Left lung (tissue), 4 donors: ENCODE measurements at regions not wholly inside any gene's neighbourhood (a gene's known extent, or its start where the extent isn't known, plus 50 kb on each side); places are given as distances from the start of the nearest gene placed in this dataset.

Experiments
- ATAC-seq: fragments of 200-7000 bp; cut with Tn5 transposase; one replicate; pipeline ENCODE4 v1.9.1; 2020; ENCODE audit warnings: moderate library complexity
- DNase-seq, 4 donors: peaks; one replicate each; pipeline ENCODE4 v3.0.0-alpha.2; 2013 to 2020
- H3K27ac ChIP-seq, 2 donors: fragments of 200-600 bp; sonication (generic) in 1 of 2; one replicate each; pipeline versions ENCODE4 v1.5.0 to v1.8.0; 2020 to 2021
- H3K27me3 ChIP-seq, 2 donors: fragments of 200-600 bp; sonication (generic) in 1 of 2; one replicate each; pipeline versions ENCODE4 v1.5.0 to v1.8.0; 2020 to 2021
- H3K36me3 ChIP-seq, 2 donors: fragments of 200-600 bp; sonication (generic) in 1 of 2; one replicate each; pipeline versions ENCODE4 v1.5.0 to v1.8.0; 2020 to 2021
- H3K4me1 ChIP-seq, 2 donors: fragments of 200-600 bp; one replicate each; pipeline ENCODE4 v1.8.0; 2021
- H3K4me3 ChIP-seq, 2 donors: fragments of 200-600 bp; sonication (generic) in 1 of 2; one replicate each; pipeline versions ENCODE4 v1.5.0 to v1.8.0; 2020 to 2021; ENCODE audit warnings: mild to moderate bottlenecking in 1 of 2
- H3K9me3 ChIP-seq, 2 donors: fragments of 200-600 bp; sonication (generic) in 1 of 2; one replicate each; pipeline versions ENCODE4 v1.5.0 to v1.8.0; 2020 to 2021
- CTCF ChIP-seq, 2 donors: fragments of 200-600 bp; sonication (generic) in 1 of 2; IDR thresholded peaks; one replicate each; pipeline versions ENCODE4 v1.5.0 to v1.8.0; 2021; ENCODE audit warnings: antibody characterized with exemption in 2 of 2
- intact Hi-C, 2 donors: fragments of 100-400 bp; cut with DNase I; formaldehyde crosslinking; loops; one replicate each; pipeline versions ENCODE4 v1.11.2 to v1.14.2; 2022
- donor health status: DM: no; HTN: yes; CAD: no.
- donor health status: DM: no; HTN: no; CAD: no.

GRCh38 chr4:27668001-27668400 lies 807.4 kb downstream of the STIM2 start:
- H3K27me3 ChIP-seq, result no peaks in the 10 kb centered on the region
- H3K4me1 ChIP-seq, result no peaks in the 10 kb centered on the region
- no peak overlapping the region for H3K4me3 ChIP-seq
- H3K27ac ChIP-seq, result no peak overlapping the region
- no peak for TF ChIP-seq CTCF (IDR thresholded peaks at IDR 0.05)
- no peak for ATAC-seq
- H3K9me3 ChIP-seq, result no peaks in the 10 kb centered on the region
- DNase-seq, result no peak
- no peaks in the 10 kb centered on the region for H3K36me3 ChIP-seq
- intact Hi-C loops, result no loop called here

GRCh38 chr4:27678027-27678426 lies 817.4 kb downstream of the STIM2 start:
- no peak for TF ChIP-seq CTCF (IDR thresholded peaks at IDR 0.05)
- Histone ChIP-seq H3K9me3 (no peaks in the 10 kb centered on the region), H3K27ac (no peak overlapping the region), H3K27me3 (no peaks in the 10 kb centered on the region), H3K4me3 (no peak overlapping the region), H3K36me3 (no peaks in the 10 kb centered on the region), H3K4me1 (no peaks in the 10 kb centered on the region)
- no peak for DNase-seq
- ATAC-seq, result peak; percentile 89
- intact Hi-C loops, result no loop called here

GRCh38 chr4:27684610-27685011 lies 824.0 kb downstream of the STIM2 start:
- intact Hi-C loops, result no loop called here
- H3K27me3 ChIP-seq, result no peaks in the 10 kb centered on the region
- DNase-seq (peak in 3 of 4 donors; percentile 35 to 70 (median 43)), ATAC-seq (peak; percentile 98)
- no peaks in the 10 kb centered on the region for H3K4me1 ChIP-seq
- no peaks in the 10 kb centered on the region for H3K9me3 ChIP-seq
- no peaks in the 10 kb centered on the region for H3K36me3 ChIP-seq
- no peak overlapping the region for H3K27ac ChIP-seq
- H3K4me3 ChIP-seq, result no peak overlapping the region
- TF ChIP-seq CTCF (IDR thresholded peaks at IDR 0.05), result peak; percentile 48 to 61

GRCh38 chr4:27685091-27685490 lies 824.5 kb downstream of the STIM2 start:
- H3K4me1 ChIP-seq, result no peaks in the 10 kb centered on the region
- no peak overlapping the region for H3K27ac ChIP-seq
- no peaks in the 10 kb centered on the region for H3K36me3 ChIP-seq
- no peak for ATAC-seq
- no peak overlapping the region for H3K4me3 ChIP-seq
- no peak for DNase-seq
- no peak for TF ChIP-seq CTCF (IDR thresholded peaks at IDR 0.05)
- no peaks in the 10 kb centered on the region for H3K9me3 ChIP-seq
- no peaks in the 10 kb centered on the region for H3K27me3 ChIP-seq
- intact Hi-C loops, result no loop called here

- no peak for DNase-seq
- Histone ChIP-seq H3K9me3 (no peaks in the 10 kb centered on the region), H3K27ac (no peak overlapping the region), H3K27me3 (no peaks in the 10 kb centered on the region), H3K4me3 (no peak overlapping the region), H3K36me3 (no peaks in the 10 kb centered on the region), H3K4me1 (no peaks in the 10 kb centered on the region)
- TF ChIP-seq CTCF (IDR thresholded peaks at IDR 0.05), result no peak
- ATAC-seq, result no peak
- intact Hi-C loops, result no loop called here
These were observed 825.3 kb downstream of the STIM2 start for GRCh38 chr4:27685947-27686346.
